ENCODE measurements at regions not wholly inside any gene's neighbourhood (a gene's known extent, or its start where the extent isn't known, plus 50 kb on each side); places are given as distances from the start of the nearest gene placed in this dataset.

DNA sequence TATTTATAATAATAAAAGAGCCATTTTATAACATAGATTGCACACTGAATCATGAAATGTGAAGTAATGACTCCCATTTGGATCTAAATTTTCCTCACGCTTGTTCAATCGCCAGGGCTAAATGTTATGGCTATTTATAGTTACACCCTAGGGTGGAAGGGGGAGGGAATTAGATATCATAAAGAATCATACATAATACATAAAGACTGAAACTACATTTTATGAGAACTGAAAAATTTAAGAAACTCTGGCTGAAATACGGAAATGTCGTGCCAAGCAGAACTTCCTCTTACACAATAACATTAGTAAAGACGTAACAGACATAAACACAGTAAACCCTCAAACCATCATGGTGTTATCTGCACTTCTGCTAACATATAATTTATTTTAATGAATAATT is 327.5 kb upstream of the PHF14 start:
- TF ChIP-seq ZNF292 (tag by site-specific recombination; IDR thresholded peaks at IDR 0.05; ENCODE audit: borderline replicate concordance, low read depth), result no peak
- TF ChIP-seq, protein P1, sequence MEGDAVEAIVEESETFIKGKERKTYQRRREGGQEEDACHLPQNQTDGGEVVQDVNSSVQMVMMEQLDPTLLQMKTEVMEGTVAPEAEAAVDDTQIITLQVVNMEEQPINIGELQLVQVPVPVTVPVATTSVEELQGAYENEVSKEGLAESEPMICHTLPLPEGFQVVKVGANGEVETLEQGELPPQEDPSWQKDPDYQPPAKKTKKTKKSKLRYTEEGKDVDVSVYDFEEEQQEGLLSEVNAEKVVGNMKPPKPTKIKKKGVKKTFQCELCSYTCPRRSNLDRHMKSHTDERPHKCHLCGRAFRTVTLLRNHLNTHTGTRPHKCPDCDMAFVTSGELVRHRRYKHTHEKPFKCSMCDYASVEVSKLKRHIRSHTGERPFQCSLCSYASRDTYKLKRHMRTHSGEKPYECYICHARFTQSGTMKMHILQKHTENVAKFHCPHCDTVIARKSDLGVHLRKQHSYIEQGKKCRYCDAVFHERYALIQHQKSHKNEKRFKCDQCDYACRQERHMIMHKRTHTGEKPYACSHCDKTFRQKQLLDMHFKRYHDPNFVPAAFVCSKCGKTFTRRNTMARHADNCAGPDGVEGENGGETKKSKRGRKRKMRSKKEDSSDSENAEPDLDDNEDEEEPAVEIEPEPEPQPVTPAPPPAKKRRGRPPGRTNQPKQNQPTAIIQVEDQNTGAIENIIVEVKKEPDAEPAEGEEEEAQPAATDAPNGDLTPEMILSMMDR (tag by site-specific recombination; IDR thresholded peaks at IDR 0.05), result no peak
- TF ChIP-seq ZNF514 (tag by site-specific recombination; IDR thresholded peaks at IDR 0.05), result no peak
- no peak for TF ChIP-seq ZNF530 (tag by site-specific recombination; IDR thresholded peaks at IDR 0.05; ENCODE audit: low read depth)
- no peak for TF ChIP-seq ZNF324 (tag by site-specific recombination; IDR thresholded peaks at IDR 0.05)

All from HEK293 (cell line).